ENCODE measurements at regions not wholly inside any gene's neighbourhood (a gene's known extent, or its start where the extent isn't known, plus 50 kb on each side); places are given as distances from the start of the nearest gene placed in this dataset.
A peak's percentile ranks its signal among the peaks of the same experiment; 100 is the strongest.

GRCh38 chr13:72097568-72097967 is 230.6 kb upstream of the DACH1 start:
- H3K4me3 ChIP-seq (ENCODE audit: low read depth, low read length) = no peak overlapping the region
- no peak for DNase-seq (ENCODE audit: low read depth)
- TF ChIP-seq MAX (IDR thresholded peaks at IDR 0.05; ENCODE audit: low read depth, low read length) = no peak
- no peak for TF ChIP-seq POLR2A (IDR thresholded peaks at IDR 0.05; ENCODE audit: extremely low read depth, insufficient read length)
- no peak for TF ChIP-seq CTCF (IDR thresholded peaks at IDR 0.05; ENCODE audit: low read depth, low read length)
- TF ChIP-seq MYC (IDR thresholded peaks at IDR 0.05; ENCODE audit: low read depth, low read length) = no peak

GRCh38 chr13:72093262-72093661 is 226.3 kb upstream of the DACH1 start:
- no peak for TF ChIP-seq MAX (IDR thresholded peaks at IDR 0.05; ENCODE audit: low read depth, low read length)
- no peak for TF ChIP-seq CTCF (IDR thresholded peaks at IDR 0.05; ENCODE audit: low read depth, low read length)
- TF ChIP-seq MYC (IDR thresholded peaks at IDR 0.05; ENCODE audit: low read depth, low read length) = no peak
- TF ChIP-seq POLR2A (IDR thresholded peaks at IDR 0.05; ENCODE audit: extremely low read depth, insufficient read length) = no peak
- no peak for DNase-seq (ENCODE audit: low read depth)

GRCh38 chr13:72074663-72075062 is 207.7 kb upstream of the DACH1 start:
- TF ChIP-seq MYC (IDR thresholded peaks at IDR 0.05; ENCODE audit: low read depth, low read length) = no peak
- no peak overlapping the region for H3K4me3 ChIP-seq (ENCODE audit: low read depth, low read length)
- DNase-seq (ENCODE audit: low read depth) = no peak

More at GRCh38 chr13:72093262-72093661, 226.3 kb upstream of the DACH1 start:
- no peak overlapping the region for H3K4me3 ChIP-seq (ENCODE audit: low read depth, low read length)

- TF ChIP-seq CTCF (IDR thresholded peaks at IDR 0.05; ENCODE audit: low read depth, low read length) (no peak), POLR2A (IDR thresholded peaks at IDR 0.05; ENCODE audit: extremely low read depth, insufficient read length) (no peak), MYC (IDR thresholded peaks at IDR 0.05; ENCODE audit: low read depth, low read length) (no peak), MAX (IDR thresholded peaks at IDR 0.05; ENCODE audit: low read depth, low read length) (no peak)
- no peak overlapping the region for H3K4me3 ChIP-seq (ENCODE audit: low read depth, low read length)
- no peak for DNase-seq (ENCODE audit: low read depth)
Measured at GRCh38 chr13:72072261-72072660, 205.3 kb upstream of the DACH1 start.

GRCh38 chr13:72071713-72072112 is 204.7 kb upstream of the DACH1 start:
- TF ChIP-seq MYC (IDR thresholded peaks at IDR 0.05; ENCODE audit: low read depth, low read length) = no peak
- no peak for TF ChIP-seq MAX (IDR thresholded peaks at IDR 0.05; ENCODE audit: low read depth, low read length)
- TF ChIP-seq POLR2A (IDR thresholded peaks at IDR 0.05; ENCODE audit: extremely low read depth, insufficient read length) = no peak
- no peak for TF ChIP-seq CTCF (IDR thresholded peaks at IDR 0.05; ENCODE audit: low read depth, low read length)
- no peak overlapping the region for H3K4me3 ChIP-seq (ENCODE audit: low read depth, low read length)
- DNase-seq (ENCODE audit: low read depth) = no peak

- no peak for TF ChIP-seq MAX (IDR thresholded peaks at IDR 0.05; ENCODE audit: low read depth, low read length)
- no peak for TF ChIP-seq POLR2A (IDR thresholded peaks at IDR 0.05; ENCODE audit: extremely low read depth, insufficient read length)
- no peak for TF ChIP-seq MYC (IDR thresholded peaks at IDR 0.05; ENCODE audit: low read depth, low read length)
- TF ChIP-seq CTCF (IDR thresholded peaks at IDR 0.05; ENCODE audit: low read depth, low read length) = no peak
- H3K4me3 ChIP-seq (ENCODE audit: low read depth, low read length) = no peak overlapping the region
- peak; percentile 8 for DNase-seq (ENCODE audit: low read depth)
Measured at GRCh38 chr13:72062566-72062965, 195.6 kb upstream of the DACH1 start.
